Panc1 (cell line): ENCODE measurements at regions not wholly inside any gene's neighbourhood (a gene's known extent, or its start where the extent isn't known, plus 50 kb on each side); places are given as distances from the start of the nearest gene placed in this dataset.

Experiments
- ATAC-seq: fragments of 200-7000 bp; cut with Tn5 transposase; 2 replicates; pipeline ENCODE4 v1.9.1; 2020; ENCODE audit warnings: mild to moderate bottlenecking, moderate library complexity
- BruUV-seq: library from RNA; stranded (reverse); fragments of 400-500 nt; replicated peaks from 2 replicates; lab custom pipeline; 2021; lab: Mats Ljungman, UMichigan
- CTCF ChIA-PET: fragments of 300-600 bp; sonication (Branson Sonifier 250); formaldehyde crosslinking; loops from one replicate; lab custom pipeline; 2022; ENCODE audit warnings: antibody characterized with exemption; lab: Charles Lee
- POLR2A ChIA-PET: fragments of 300-600 bp; sonication (Branson Sonifier 250); formaldehyde crosslinking; loops from one replicate; lab custom pipeline; 2022; ENCODE audit warnings: antibody characterized with exemption; lab: Charles Lee
- DNase-seq: peaks from one replicate; pipeline ENCODE4 v3.0.0-alpha.2; 2010; ENCODE audit warnings: low read depth, low spot score
- H3K27ac ChIP-seq: 2 replicates; pipeline ENCODE4 v1.5.1; 2011; ENCODE audit warnings: mild to moderate bottlenecking, low read length, inconsistent platforms
- H3K27me3 ChIP-seq: fragments of 200-500 bp; sonication (Bioruptor generic); 2 replicates; pipeline ENCODE4 v1.6.0; 2014; ENCODE audit warnings: low read length, inconsistent platforms; ENCODE audit not compliant: control insufficient read depth, insufficient read depth
- H3K36me3 ChIP-seq: fragments of 200-500 bp; sonication (Bioruptor generic); 2 replicates; pipeline ENCODE4 v1.5.1; 2014; ENCODE audit warnings: inconsistent platforms, mild to moderate bottlenecking, low read length, moderate library complexity; ENCODE audit not compliant: control insufficient read depth, insufficient read depth
- H3K4me1 ChIP-seq: 2 replicates; pipeline ENCODE4 v1.5.1; 2011; ENCODE audit warnings: inconsistent platforms, mild to moderate bottlenecking, low read length, moderate library complexity; ENCODE audit not compliant: control insufficient read depth, insufficient read depth
- H3K4me3 ChIP-seq, 2 experiments: 2 replicates each; pipeline ENCODE4 v1.5.1; 2011 to 2012; ENCODE audit warnings: low read depth in 2 of 2, low read length in 2 of 2, mild to moderate bottlenecking in 2 of 2, inconsistent platforms in 1 of 2, moderate library complexity in 1 of 2
- H3K9me3 ChIP-seq: fragments of 200-500 bp; sonication (Bioruptor generic); 2 replicates; pipeline ENCODE4 v1.5.1; 2014; ENCODE audit warnings: low read depth, mild to moderate bottlenecking, inconsistent platforms, low read length, moderate library complexity; ENCODE audit not compliant: control insufficient read depth, insufficient read depth
- POLR2AphosphoS5 ChIP-seq: IDR thresholded peaks from 2 replicates; pipeline ENCODE4 v1.6.1; 2012; ENCODE audit warnings: mild to moderate bottlenecking, low read depth, low read length, moderate library complexity
- REST ChIP-seq, 2 experiments: IDR thresholded peaks; 2 replicates each; pipeline ENCODE4 v1.6.1; 2011 to 2012; ENCODE audit warnings: low read depth in 2 of 2, control low read depth in 1 of 2, low read length in 1 of 2, mild to moderate bottlenecking in 1 of 2, moderate library complexity in 1 of 2; ENCODE audit not compliant: insufficient read depth in 1 of 2
- SIN3A ChIP-seq: IDR thresholded peaks from 2 replicates; pipeline ENCODE4 v1.6.1; 2012; ENCODE audit warnings: low read depth, mild to moderate bottlenecking, low read length, moderate library complexity, borderline replicate concordance; ENCODE audit not compliant: insufficient read depth
- TCF7L2 ChIP-seq: IDR thresholded peaks from 2 replicates; pipeline ENCODE4 v1.6.1; 2011; ENCODE audit warnings: mild to moderate bottlenecking, low read depth, low read length, inconsistent platforms
- in situ Hi-C: cut with HindIII; loops from 2 replicates; pipeline ENCODE4 v1.10.0; 2016; ENCODE audit warnings: low sequenced_read_pairs, low pct_unique_long_range_greater_than_20kb
- intact Hi-C: fragments of 100-400 bp; cut with micrococcal nuclease; formaldehyde crosslinking; loops from one replicate; pipeline ENCODE4 v1.10.0; 2022; ENCODE audit not compliant: unreplicated experiment
- TF ChIP-seq, protein P1 (sequence below): fragments of 450-650 bp; IDR thresholded peaks from 2 replicates; pipeline ENCODE4 v1.5.1; 2017; ENCODE audit warnings: mild to moderate bottlenecking

- no TSS peak for BruUV-seq
- ChIA-PET POLR2A (no interaction called here), CTCF (no interaction called here)
- no peaks in the 10 kb centered on the region for H3K27me3 ChIP-seq
- in situ Hi-C loops = no loop called here
- TF ChIP-seq, protein P1, sequence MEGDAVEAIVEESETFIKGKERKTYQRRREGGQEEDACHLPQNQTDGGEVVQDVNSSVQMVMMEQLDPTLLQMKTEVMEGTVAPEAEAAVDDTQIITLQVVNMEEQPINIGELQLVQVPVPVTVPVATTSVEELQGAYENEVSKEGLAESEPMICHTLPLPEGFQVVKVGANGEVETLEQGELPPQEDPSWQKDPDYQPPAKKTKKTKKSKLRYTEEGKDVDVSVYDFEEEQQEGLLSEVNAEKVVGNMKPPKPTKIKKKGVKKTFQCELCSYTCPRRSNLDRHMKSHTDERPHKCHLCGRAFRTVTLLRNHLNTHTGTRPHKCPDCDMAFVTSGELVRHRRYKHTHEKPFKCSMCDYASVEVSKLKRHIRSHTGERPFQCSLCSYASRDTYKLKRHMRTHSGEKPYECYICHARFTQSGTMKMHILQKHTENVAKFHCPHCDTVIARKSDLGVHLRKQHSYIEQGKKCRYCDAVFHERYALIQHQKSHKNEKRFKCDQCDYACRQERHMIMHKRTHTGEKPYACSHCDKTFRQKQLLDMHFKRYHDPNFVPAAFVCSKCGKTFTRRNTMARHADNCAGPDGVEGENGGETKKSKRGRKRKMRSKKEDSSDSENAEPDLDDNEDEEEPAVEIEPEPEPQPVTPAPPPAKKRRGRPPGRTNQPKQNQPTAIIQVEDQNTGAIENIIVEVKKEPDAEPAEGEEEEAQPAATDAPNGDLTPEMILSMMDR = no peak
- TF ChIP-seq REST (IDR thresholded peaks at IDR 0.05; ENCODE audit: insufficient read depth in 1 of 2, low read depth in 2 of 2, low read length in 1 of 2) = no peak
- no peak for TF ChIP-seq POLR2AphosphoS5
- H3K27ac ChIP-seq = no peak overlapping the region
- no peak overlapping the region for H3K4me3 ChIP-seq
- H3K36me3 ChIP-seq = no peaks in the 10 kb centered on the region
- ATAC-seq = no peak
- H3K4me1 ChIP-seq = no peaks in the 10 kb centered on the region; the same call in 1 of the 2 replicates
- no peak for DNase-seq
- intact Hi-C loops = no loop called here
- no peaks in the 10 kb centered on the region for H3K9me3 ChIP-seq
Measured at GRCh38 chr10:78629773-78630172, 439.0 kb upstream of the ZMIZ1 start.

DNA sequence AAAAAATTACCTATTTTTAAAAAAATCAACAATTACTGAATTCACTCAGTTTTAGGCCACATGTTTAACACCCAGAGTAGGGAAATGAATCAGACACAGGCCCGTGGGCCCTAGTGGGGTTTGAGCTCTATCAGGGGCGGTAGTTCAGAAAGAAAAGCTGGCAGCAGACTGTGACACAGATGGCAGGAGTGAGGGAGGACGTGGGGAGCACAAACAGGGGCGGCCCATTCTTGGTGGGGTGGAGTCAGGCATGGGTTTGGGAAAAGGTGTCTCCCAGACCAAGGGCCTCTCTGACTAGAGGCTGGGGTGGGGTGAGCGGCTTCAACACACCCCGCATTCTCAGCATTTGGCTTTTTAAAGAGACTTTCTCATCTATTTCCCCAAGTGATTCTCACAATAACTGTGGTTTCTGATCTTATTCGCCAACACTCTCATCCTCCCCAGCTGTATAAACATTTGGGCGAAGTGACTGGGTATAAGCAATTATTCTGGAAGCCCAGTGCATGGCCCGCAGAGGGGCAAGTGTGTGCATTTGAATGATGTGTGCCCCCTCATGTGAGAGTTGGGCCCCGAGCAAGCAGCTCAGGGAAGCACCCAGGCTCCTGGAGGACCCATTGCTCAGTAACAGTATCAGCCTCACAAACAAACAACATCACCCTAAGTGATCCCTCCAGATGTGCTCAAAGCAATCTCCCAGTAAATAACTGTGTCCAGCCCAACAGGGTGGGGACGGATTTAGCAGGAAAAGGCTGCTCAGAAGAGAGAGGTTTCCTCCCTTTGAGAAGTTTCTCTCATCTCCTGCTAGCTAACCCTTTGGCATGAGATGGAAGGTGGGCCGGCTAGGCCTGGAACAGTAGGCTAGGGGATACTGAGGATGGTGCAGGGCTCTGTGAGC lies 437.6 kb upstream of the ZMIZ1 start:
- DNase-seq = no peak
- CTCF ChIA-PET = no interaction called here
- in situ Hi-C loops (no loop called here), intact Hi-C loops (no loop called here)
- Histone ChIP-seq H3K4me3 (no peak overlapping the region), H3K36me3 (no peaks in the 10 kb centered on the region), H3K9me3 (no peaks in the 10 kb centered on the region), H3K27me3 (no peaks in the 10 kb centered on the region; the same call in none of the 2 replicates), H3K4me1 (no peaks in the 10 kb centered on the region; the same call in 1 of the 2 replicates), H3K27ac (no peak overlapping the region)
- no peak for ATAC-seq
- BruUV-seq = no TSS peak
- no peak for TF ChIP-seq POLR2AphosphoS5
- no peak for TF ChIP-seq SIN3A
- TF ChIP-seq, protein P1 = no peak
- TF ChIP-seq REST (IDR thresholded peaks at IDR 0.05; ENCODE audit: insufficient read depth in 1 of 2, low read depth in 2 of 2, low read length in 1 of 2) = no peak
- TF ChIP-seq TCF7L2 = no peak
- POLR2A ChIA-PET = no interaction called here
